ENCODE measurements at regions not wholly inside any gene's neighbourhood (a gene's known extent, or its start where the extent isn't known, plus 50 kb on each side); places are given as distances from the start of the nearest gene placed in this dataset.

GRCh38 chr1:147478521-147478920 is 62.8 kb upstream of the BCL9 start:
- TF ChIP-seq EP300 (IDR thresholded peaks at IDR 0.05) (no peak), POLR2AphosphoS5 (IDR thresholded peaks at IDR 0.05) (no peak), CTCF (IDR thresholded peaks at IDR 0.05) (no peak)

All from upper lobe of left lung (tissue), 4 donors.